SK-N-SH (cell line): ENCODE measurements at regions not wholly inside any gene's neighbourhood (a gene's known extent, or its start where the extent isn't known, plus 50 kb on each side); places are given as distances from the start of the nearest gene placed in this dataset.

Experiments used
- CHD2 ChIP-seq: fragments of 150-350 bp; IDR thresholded peaks from 2 replicates; pipeline ENCODE4 v1.6.1; 2018; ENCODE audit warnings: low read length; ENCODE audit not compliant: partially characterized antibody
- MXI1 ChIP-seq: IDR thresholded peaks from 2 replicates; pipeline ENCODE4 v1.6.1; 2012; ENCODE audit warnings: mild to moderate bottlenecking, low read depth, low read length, improper control_type of control experiment
- TF ChIP-seq, protein P1 (sequence below): IDR thresholded peaks from 2 replicates; pipeline ENCODE4 v1.4.0; 2012; ENCODE audit warnings: low read depth
- TF ChIP-seq, protein P2 (sequence below): fragments of 200-600 bp; sonication (generic); IDR thresholded peaks from 2 replicates; pipeline ENCODE4 v1.6.1; 2017; ENCODE audit warnings: antibody characterized with exemption, mild to moderate bottlenecking, moderate library complexity
- TF ChIP-seq, protein P3 (sequence below): IDR thresholded peaks from 2 replicates; pipeline ENCODE4 v1.6.1; 2012; ENCODE audit warnings: mild to moderate bottlenecking, low read depth, low read length, moderate library complexity
- TF ChIP-seq, protein P4 (sequence below): IDR thresholded peaks from 2 replicates; pipeline ENCODE4 v1.4.0; 2012; ENCODE audit warnings: low read depth, borderline replicate concordance

DNA sequence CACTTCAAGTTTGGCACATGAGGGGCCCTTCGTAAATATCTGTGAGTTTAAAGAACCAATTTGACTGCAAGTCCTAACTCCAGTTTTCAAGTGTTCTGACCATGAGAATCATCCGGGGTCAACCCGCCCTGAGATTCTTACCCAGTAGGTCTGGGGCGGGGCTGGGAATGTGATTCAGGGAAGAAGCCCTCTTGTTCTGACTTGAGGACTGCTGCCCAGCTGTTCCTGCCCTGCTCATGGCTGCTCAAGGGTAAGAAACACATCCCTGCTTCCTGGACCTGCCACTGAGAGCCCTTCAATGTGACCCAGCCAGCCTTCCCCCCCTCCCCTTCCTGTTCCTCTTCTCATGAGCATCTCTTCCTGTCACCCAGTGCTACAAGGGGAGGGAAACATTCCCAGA is 92.7 kb upstream of the PGRMC2 start:
- TF ChIP-seq, protein P1, sequence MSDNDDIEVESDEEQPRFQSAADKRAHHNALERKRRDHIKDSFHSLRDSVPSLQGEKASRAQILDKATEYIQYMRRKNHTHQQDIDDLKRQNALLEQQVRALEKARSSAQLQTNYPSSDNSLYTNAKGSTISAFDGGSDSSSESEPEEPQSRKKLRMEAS: no peak
- TF ChIP-seq CHD2: no peak
- TF ChIP-seq, protein P2, sequence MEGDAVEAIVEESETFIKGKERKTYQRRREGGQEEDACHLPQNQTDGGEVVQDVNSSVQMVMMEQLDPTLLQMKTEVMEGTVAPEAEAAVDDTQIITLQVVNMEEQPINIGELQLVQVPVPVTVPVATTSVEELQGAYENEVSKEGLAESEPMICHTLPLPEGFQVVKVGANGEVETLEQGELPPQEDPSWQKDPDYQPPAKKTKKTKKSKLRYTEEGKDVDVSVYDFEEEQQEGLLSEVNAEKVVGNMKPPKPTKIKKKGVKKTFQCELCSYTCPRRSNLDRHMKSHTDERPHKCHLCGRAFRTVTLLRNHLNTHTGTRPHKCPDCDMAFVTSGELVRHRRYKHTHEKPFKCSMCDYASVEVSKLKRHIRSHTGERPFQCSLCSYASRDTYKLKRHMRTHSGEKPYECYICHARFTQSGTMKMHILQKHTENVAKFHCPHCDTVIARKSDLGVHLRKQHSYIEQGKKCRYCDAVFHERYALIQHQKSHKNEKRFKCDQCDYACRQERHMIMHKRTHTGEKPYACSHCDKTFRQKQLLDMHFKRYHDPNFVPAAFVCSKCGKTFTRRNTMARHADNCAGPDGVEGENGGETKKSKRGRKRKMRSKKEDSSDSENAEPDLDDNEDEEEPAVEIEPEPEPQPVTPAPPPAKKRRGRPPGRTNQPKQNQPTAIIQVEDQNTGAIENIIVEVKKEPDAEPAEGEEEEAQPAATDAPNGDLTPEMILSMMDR: no peak
- TF ChIP-seq, protein P3, sequence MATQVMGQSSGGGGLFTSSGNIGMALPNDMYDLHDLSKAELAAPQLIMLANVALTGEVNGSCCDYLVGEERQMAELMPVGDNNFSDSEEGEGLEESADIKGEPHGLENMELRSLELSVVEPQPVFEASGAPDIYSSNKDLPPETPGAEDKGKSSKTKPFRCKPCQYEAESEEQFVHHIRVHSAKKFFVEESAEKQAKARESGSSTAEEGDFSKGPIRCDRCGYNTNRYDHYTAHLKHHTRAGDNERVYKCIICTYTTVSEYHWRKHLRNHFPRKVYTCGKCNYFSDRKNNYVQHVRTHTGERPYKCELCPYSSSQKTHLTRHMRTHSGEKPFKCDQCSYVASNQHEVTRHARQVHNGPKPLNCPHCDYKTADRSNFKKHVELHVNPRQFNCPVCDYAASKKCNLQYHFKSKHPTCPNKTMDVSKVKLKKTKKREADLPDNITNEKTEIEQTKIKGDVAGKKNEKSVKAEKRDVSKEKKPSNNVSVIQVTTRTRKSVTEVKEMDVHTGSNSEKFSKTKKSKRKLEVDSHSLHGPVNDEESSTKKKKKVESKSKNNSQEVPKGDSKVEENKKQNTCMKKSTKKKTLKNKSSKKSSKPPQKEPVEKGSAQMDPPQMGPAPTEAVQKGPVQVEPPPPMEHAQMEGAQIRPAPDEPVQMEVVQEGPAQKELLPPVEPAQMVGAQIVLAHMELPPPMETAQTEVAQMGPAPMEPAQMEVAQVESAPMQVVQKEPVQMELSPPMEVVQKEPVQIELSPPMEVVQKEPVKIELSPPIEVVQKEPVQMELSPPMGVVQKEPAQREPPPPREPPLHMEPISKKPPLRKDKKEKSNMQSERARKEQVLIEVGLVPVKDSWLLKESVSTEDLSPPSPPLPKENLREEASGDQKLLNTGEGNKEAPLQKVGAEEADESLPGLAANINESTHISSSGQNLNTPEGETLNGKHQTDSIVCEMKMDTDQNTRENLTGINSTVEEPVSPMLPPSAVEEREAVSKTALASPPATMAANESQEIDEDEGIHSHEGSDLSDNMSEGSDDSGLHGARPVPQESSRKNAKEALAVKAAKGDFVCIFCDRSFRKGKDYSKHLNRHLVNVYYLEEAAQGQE: no peak
- TF ChIP-seq, protein P4, sequence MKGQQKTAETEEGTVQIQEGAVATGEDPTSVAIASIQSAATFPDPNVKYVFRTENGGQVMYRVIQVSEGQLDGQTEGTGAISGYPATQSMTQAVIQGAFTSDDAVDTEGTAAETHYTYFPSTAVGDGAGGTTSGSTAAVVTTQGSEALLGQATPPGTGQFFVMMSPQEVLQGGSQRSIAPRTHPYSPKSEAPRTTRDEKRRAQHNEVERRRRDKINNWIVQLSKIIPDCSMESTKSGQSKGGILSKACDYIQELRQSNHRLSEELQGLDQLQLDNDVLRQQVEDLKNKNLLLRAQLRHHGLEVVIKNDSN: no peak
- no peak for TF ChIP-seq MXI1
